Ascending aorta (tissue), 2 donors: ENCODE measurements at regions not wholly inside any gene's neighbourhood (a gene's known extent, or its start where the extent isn't known, plus 50 kb on each side); places are given as distances from the start of the nearest gene placed in this dataset.

ENCODE experiments used
- DNase-seq, 2 donors: peaks; one replicate each; pipeline ENCODE4 v3.0.0-alpha.2; 2019; ENCODE audit warnings: low spot score in 2 of 2
- H3K27ac ChIP-seq, 2 donors: fragments of 200-600 bp; sonication (generic); one replicate each; pipeline ENCODE4 v1.5.1; 2016 to 2017; ENCODE audit warnings: mild to moderate bottlenecking in 1 of 2
- H3K27me3 ChIP-seq: fragments of 200-600 bp; sonication (generic); one replicate; pipeline ENCODE4 v1.5.1; 2017
- H3K36me3 ChIP-seq, 2 donors: fragments of 200-600 bp; sonication (generic); one replicate each; pipeline ENCODE4 v1.5.1; 2016
- H3K4me1 ChIP-seq, 2 donors: fragments of 200-600 bp; sonication (generic); one replicate each; pipeline ENCODE4 v1.5.1; 2016 to 2017; ENCODE audit warnings: mild to moderate bottlenecking in 1 of 2
- H3K4me3 ChIP-seq, 2 donors: fragments of 200-600 bp; sonication (generic); one replicate each; pipeline ENCODE4 v1.5.1; 2016 to 2017; ENCODE audit warnings: mild to moderate bottlenecking in 1 of 2
- H3K9me3 ChIP-seq, 2 donors: fragments of 200-600 bp; sonication (generic); one replicate each; pipeline ENCODE4 v1.5.1; 2016
- intact Hi-C: fragments of 100-400 bp; cut with DNase I; formaldehyde crosslinking; loops from one replicate; pipeline ENCODE4 v1.15.1; 2023
- TF ChIP-seq, protein P1 (sequence below), 3 experiments: fragments of 200-600 bp in 2 of 3; fragments of 450-650 bp in 1 of 3; sonication (generic) in 2 of 3; IDR thresholded peaks; one replicate each; pipeline ENCODE4 v1.5.1; 2016 to 2019; ENCODE audit warnings: antibody characterized with exemption in 3 of 3, mild to moderate bottlenecking in 1 of 3, moderate library complexity in 1 of 3

- H3K27ac ChIP-seq: no peak overlapping the region
- no peak for DNase-seq
- no peaks in the 10 kb centered on the region for H3K4me1 ChIP-seq
- H3K9me3 ChIP-seq: no peaks in the 10 kb centered on the region
- H3K36me3 ChIP-seq: no peaks in the 10 kb centered on the region
- H3K27me3 ChIP-seq: no peaks in the 10 kb centered on the region
- TF ChIP-seq, protein P1, sequence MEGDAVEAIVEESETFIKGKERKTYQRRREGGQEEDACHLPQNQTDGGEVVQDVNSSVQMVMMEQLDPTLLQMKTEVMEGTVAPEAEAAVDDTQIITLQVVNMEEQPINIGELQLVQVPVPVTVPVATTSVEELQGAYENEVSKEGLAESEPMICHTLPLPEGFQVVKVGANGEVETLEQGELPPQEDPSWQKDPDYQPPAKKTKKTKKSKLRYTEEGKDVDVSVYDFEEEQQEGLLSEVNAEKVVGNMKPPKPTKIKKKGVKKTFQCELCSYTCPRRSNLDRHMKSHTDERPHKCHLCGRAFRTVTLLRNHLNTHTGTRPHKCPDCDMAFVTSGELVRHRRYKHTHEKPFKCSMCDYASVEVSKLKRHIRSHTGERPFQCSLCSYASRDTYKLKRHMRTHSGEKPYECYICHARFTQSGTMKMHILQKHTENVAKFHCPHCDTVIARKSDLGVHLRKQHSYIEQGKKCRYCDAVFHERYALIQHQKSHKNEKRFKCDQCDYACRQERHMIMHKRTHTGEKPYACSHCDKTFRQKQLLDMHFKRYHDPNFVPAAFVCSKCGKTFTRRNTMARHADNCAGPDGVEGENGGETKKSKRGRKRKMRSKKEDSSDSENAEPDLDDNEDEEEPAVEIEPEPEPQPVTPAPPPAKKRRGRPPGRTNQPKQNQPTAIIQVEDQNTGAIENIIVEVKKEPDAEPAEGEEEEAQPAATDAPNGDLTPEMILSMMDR (IDR thresholded peaks at IDR 0.05): no peak
- no peak overlapping the region for H3K4me3 ChIP-seq
- intact Hi-C loops: loop anchor here (10.0 kb wide), 1 partner anchor 58 kb away; no protein-coding TSS in a partner anchor
These were observed 716.8 kb downstream of the CBLN2 start for GRCh38 chr18:71827301-71827700.

DNA sequence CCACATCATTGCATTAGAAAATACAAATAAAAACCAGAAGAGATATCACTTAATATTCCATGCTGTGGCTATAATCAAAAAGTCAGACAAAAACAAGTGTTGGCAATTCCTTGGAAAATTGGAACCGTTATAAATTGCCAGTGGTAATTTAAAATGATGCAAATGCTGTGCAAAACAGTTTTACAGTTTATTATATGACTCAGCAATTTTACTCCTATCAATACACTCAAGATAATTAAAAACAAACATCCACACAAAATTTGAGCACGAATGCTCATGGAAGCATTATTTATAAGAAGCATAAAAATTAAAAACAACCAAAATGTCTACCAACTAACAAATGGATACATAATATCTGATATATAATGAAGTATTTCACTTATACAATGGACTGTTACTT lies 728.8 kb downstream of the CBLN2 start:
- intact Hi-C loops: no loop called here
- no peaks in the 10 kb centered on the region for H3K9me3 ChIP-seq
- H3K27ac ChIP-seq: no peak overlapping the region
- H3K27me3 ChIP-seq: no peaks in the 10 kb centered on the region
- no peaks in the 10 kb centered on the region for H3K36me3 ChIP-seq
- no peak for DNase-seq
- H3K4me1 ChIP-seq: no peaks in the 10 kb centered on the region
- TF ChIP-seq, protein P1 (IDR thresholded peaks at IDR 0.05): no peak
- no peak overlapping the region for H3K4me3 ChIP-seq

DNA sequence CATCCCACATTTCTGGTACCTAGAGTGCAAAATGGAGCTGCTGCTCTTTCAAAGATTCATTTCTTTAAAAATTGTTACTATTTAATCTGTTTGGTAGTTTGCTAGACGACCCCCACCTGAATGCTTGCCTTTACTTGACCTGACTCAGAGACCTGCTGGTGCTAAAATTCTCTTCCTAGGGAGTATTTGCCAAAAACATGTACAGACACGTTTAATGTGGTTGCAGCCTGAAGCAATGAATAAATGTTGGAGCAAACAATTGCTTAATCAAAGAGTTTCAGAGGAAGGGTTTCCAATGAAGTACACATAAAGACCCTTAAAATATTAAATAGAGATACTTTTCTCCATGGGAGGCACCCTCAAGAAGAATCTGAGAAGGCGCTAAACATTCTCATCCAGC lies 734.4 kb downstream of the CBLN2 start:
- TF ChIP-seq, protein P1 (IDR thresholded peaks at IDR 0.05): no peak
- Histone ChIP-seq H3K4me3 (no peak overlapping the region), H3K4me1 (no peaks in the 10 kb centered on the region), H3K27me3 (no peaks in the 10 kb centered on the region), H3K27ac (no peak overlapping the region), H3K9me3 (no peaks in the 10 kb centered on the region), H3K36me3 (no peaks in the 10 kb centered on the region)
- DNase-seq: no peak
- intact Hi-C loops: no loop called here

DNA sequence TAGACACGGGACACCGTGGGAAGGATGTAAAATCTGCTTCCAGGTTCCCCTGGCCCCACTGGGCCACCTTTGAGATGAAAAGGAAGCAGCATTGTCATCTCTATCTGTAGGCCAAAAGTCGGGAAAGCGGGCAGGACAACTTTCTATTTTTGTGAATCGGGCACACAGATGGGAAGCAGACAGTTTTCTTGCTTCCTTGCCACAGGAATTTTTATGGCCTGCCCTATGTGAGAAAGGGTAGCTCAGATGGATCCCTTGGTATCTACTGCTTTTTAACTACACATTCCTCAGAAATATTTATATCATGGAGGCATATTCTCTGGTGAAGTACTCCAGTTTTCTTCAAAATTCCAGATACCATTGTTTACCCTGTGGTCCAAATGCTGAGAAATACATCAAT lies 735.5 kb downstream of the CBLN2 start:
- H3K36me3 ChIP-seq: no peaks in the 10 kb centered on the region
- DNase-seq: no peak
- no peaks in the 10 kb centered on the region for H3K27me3 ChIP-seq
- no peak overlapping the region for H3K4me3 ChIP-seq
- TF ChIP-seq, protein P1 (IDR thresholded peaks at IDR 0.05): no peak
- intact Hi-C loops: no loop called here
- no peaks in the 10 kb centered on the region for H3K4me1 ChIP-seq
- no peaks in the 10 kb centered on the region for H3K9me3 ChIP-seq
- H3K27ac ChIP-seq: no peak overlapping the region

GRCh38 chr18:71807586-71807985 lies 736.6 kb downstream of the CBLN2 start:
- Histone ChIP-seq H3K36me3 (no peaks in the 10 kb centered on the region), H3K4me3 (no peak overlapping the region), H3K27me3 (no peaks in the 10 kb centered on the region), H3K4me1 (no peaks in the 10 kb centered on the region), H3K9me3 (no peaks in the 10 kb centered on the region), H3K27ac (no peak overlapping the region)
- DNase-seq: no peak
- TF ChIP-seq, protein P1 (IDR thresholded peaks at IDR 0.05): no peak
- intact Hi-C loops: no loop called here

DNA sequence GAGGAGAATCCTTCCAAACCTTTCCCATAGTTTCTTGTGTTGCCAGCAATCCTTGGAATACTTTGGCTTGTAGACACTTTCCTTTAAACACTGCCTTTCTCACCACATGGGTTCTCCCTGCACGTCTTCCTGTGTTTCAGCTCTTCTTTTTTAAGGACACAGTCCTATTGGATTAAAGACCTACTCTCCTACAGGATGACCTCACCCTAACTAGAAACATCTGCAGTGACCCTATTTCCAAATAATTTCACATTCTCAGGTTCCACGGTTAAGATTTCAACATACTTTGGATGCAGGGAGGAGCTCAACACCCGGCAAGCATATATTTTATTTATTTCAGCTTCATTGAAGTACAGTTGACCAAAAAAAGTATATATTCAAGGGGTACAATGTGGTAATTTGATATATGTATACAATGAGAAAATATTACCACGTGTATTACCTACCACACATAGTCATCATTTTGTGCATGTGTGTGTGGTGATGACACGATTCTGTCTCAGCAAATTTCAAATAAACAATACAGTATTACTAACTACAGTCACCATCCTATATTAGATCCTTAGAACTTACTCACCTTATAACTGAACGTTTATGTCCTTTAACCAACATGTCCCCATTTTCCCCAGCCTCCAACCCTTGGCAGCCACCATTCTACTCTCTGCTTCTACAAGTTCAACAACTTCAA lies 745.0 kb downstream of the CBLN2 start:
- TF ChIP-seq, protein P1 (IDR thresholded peaks at IDR 0.05): no peak
- intact Hi-C loops: no loop called here
- H3K4me3 ChIP-seq: no peak overlapping the region
- no peaks in the 10 kb centered on the region for H3K9me3 ChIP-seq
- H3K36me3 ChIP-seq: no peaks in the 10 kb centered on the region
- no peaks in the 10 kb centered on the region for H3K27me3 ChIP-seq
- no peak for DNase-seq
- no peak overlapping the region for H3K27ac ChIP-seq
- no peaks in the 10 kb centered on the region for H3K4me1 ChIP-seq
